Endothelial cell of umbilical vein (primary cell): ENCODE measurements at regions not wholly inside any gene's neighbourhood (a gene's known extent, or its start where the extent isn't known, plus 50 kb on each side); places are given as distances from the start of the nearest gene placed in this dataset.

Experiments
- POLR2A ChIP-seq: IDR thresholded peaks from 2 replicates; pipeline ENCODE4 v1.6.1; 2012; ENCODE audit warnings: low read depth, mild to moderate bottlenecking, control low read depth, low read length
- POLR2AphosphoS5 ChIP-seq: IDR thresholded peaks from 2 replicates; pipeline ENCODE4 v1.6.1; 2012; ENCODE audit warnings: low read depth, mild to moderate bottlenecking, control low read depth, low read length, moderate library complexity; ENCODE audit not compliant: insufficient read depth
- TF ChIP-seq, protein P1 (sequence below): IDR thresholded peaks from 2 replicates; pipeline ENCODE4 v1.6.1; 2011; ENCODE audit not compliant: insufficient read depth, insufficient read length
- TF ChIP-seq, protein P2 (sequence below), 2 donors: IDR thresholded peaks; 1 replicate in 1 of 2; 2 replicates in 1 of 2; pipeline ENCODE4 v1.5.1; 2011; ENCODE audit warnings: low read length in 2 of 2, mild to moderate bottlenecking in 2 of 2, moderate library complexity in 2 of 2, control low read depth in 1 of 2, inconsistent platforms in 1 of 2, low read depth in 1 of 2; ENCODE audit not compliant: insufficient read depth in 1 of 2; ENCODE audit errors: extremely low read depth in 1 of 2

DNA sequence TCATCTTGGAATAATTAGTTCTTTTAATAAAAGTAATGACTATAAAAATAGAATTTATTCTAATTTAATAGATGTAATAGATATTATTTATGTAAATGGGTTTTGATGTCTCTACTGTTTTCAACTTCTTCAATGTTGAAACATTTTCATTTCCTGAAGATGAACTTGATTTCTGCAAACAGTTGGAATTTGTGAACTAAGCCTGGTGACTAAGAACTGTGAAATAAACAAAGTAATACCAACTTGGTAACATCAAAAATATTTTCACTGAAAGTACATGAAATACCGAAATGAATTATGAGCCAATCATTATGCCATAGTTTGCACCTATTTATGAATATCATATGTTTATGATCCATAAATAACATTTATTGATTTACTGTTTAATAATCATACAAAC lies 143.8 kb upstream of the FGF10 start:
- TF ChIP-seq, protein P1, sequence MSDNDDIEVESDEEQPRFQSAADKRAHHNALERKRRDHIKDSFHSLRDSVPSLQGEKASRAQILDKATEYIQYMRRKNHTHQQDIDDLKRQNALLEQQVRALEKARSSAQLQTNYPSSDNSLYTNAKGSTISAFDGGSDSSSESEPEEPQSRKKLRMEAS, result no peak
- TF ChIP-seq, protein P2, sequence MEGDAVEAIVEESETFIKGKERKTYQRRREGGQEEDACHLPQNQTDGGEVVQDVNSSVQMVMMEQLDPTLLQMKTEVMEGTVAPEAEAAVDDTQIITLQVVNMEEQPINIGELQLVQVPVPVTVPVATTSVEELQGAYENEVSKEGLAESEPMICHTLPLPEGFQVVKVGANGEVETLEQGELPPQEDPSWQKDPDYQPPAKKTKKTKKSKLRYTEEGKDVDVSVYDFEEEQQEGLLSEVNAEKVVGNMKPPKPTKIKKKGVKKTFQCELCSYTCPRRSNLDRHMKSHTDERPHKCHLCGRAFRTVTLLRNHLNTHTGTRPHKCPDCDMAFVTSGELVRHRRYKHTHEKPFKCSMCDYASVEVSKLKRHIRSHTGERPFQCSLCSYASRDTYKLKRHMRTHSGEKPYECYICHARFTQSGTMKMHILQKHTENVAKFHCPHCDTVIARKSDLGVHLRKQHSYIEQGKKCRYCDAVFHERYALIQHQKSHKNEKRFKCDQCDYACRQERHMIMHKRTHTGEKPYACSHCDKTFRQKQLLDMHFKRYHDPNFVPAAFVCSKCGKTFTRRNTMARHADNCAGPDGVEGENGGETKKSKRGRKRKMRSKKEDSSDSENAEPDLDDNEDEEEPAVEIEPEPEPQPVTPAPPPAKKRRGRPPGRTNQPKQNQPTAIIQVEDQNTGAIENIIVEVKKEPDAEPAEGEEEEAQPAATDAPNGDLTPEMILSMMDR (IDR thresholded peaks at IDR 0.05; ENCODE audit: extremely low read depth in 1 of 2, insufficient read depth in 1 of 2, low read depth in 1 of 2, low read length in 2 of 2), result no peak
- TF ChIP-seq POLR2AphosphoS5 (no peak), POLR2A (no peak)
